GM10266 (cell line): ENCODE measurements at regions not wholly inside any gene's neighbourhood (a gene's known extent, or its start where the extent isn't known, plus 50 kb on each side); places are given as distances from the start of the nearest gene placed in this dataset.

Experiments
- DNase-seq: peaks from one replicate; pipeline ENCODE4 v3.0.0; 2012; ENCODE audit errors: extremely low spot score
- TF ChIP-seq, protein P1 (sequence below): IDR thresholded peaks from 2 replicates; pipeline ENCODE4 v1.5.1; 2012; ENCODE audit warnings: mild to moderate bottlenecking, low read depth; ENCODE audit not compliant: control insufficient read depth, insufficient read depth; ENCODE audit errors: missing control alignments

DNA sequence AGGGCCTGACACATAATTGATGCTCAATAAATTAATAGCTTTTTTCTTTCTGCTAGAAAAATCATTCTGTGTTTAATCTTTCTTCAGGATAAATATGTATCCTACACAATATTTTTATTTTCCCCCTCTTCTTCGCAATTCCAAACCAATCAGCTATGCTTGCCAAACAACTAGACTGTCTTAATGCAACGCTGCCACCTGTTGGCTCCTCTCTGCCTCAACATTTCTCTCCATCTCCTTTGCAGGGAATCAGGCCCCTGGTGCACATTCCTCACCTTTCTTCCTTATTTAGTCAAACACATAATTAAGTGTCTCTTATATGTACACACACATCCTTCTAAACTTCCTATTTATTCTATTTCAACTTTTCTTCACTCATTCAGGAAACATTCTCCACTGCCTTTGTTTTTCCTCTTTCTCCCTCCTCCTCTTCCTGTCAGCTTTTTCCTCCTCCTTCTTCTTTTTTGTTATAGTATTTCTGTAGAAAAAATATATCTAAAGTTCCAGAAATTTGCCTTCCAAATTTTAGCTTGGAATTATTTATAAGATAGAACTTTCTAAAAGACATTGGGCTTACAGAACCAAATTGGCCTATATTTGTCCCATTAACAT is 406.0 kb downstream of the PRKD1 start:
- no peak for DNase-seq
- TF ChIP-seq, protein P1, sequence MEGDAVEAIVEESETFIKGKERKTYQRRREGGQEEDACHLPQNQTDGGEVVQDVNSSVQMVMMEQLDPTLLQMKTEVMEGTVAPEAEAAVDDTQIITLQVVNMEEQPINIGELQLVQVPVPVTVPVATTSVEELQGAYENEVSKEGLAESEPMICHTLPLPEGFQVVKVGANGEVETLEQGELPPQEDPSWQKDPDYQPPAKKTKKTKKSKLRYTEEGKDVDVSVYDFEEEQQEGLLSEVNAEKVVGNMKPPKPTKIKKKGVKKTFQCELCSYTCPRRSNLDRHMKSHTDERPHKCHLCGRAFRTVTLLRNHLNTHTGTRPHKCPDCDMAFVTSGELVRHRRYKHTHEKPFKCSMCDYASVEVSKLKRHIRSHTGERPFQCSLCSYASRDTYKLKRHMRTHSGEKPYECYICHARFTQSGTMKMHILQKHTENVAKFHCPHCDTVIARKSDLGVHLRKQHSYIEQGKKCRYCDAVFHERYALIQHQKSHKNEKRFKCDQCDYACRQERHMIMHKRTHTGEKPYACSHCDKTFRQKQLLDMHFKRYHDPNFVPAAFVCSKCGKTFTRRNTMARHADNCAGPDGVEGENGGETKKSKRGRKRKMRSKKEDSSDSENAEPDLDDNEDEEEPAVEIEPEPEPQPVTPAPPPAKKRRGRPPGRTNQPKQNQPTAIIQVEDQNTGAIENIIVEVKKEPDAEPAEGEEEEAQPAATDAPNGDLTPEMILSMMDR: no peak
